HG03442 (cell line): ENCODE measurements at regions not wholly inside any gene's neighbourhood (a gene's known extent, or its start where the extent isn't known, plus 50 kb on each side); places are given as distances from the start of the nearest gene placed in this dataset.
"Not testable (repeated sequence)": the region's sequence is repeated elsewhere in the genome, so short reads cannot be mapped to it uniquely, and the experiment has no call there.

Experiments used
- ATAC-seq: cut with Tn5 transposase; IDR thresholded peaks from one replicate; pipeline ENCODE4 v1.9.1; 2021; ENCODE audit warnings: mild to moderate bottlenecking, moderate library complexity; ENCODE audit not compliant: unreplicated experiment

- ATAC-seq = no peak
These were observed 281.2 kb upstream of the DEFB112 start for GRCh38 chr6:50330963-50331362.

- no peak for ATAC-seq
These were observed 284.0 kb upstream of the DEFB112 start for GRCh38 chr6:50333696-50334095.

GRCh38 chr6:50337532-50338122 is 287.9 kb upstream of the DEFB112 start:
- no peak for ATAC-seq

- no peak for ATAC-seq
These were observed 303.9 kb upstream of the DEFB112 start for GRCh38 chr6:50353603-50354002.

GRCh38 chr6:50358113-50358512 is 308.4 kb upstream of the DEFB112 start:
- no peak for ATAC-seq

- ATAC-seq = no peak
These were observed 312.1 kb upstream of the DEFB112 start for GRCh38 chr6:50361641-50362331.

- no peak for ATAC-seq
These were observed 313.0 kb upstream of the DEFB112 start for GRCh38 chr6:50362706-50363105.

GRCh38 chr6:50369996-50370395 is 320.3 kb upstream of the DEFB112 start:
- ATAC-seq = no peak

- ATAC-seq = no peak
These were observed 330.8 kb upstream of the DEFB112 start for GRCh38 chr6:50380406-50381098.

GRCh38 chr6:50381099-50381415 is 331.3 kb upstream of the DEFB112 start:
- no peak for ATAC-seq

- no peak for ATAC-seq
These were observed 322.9 kb upstream of the TFAP2D start for GRCh38 chr6:50390416-50390815.

GRCh38 chr6:50394139-50394538 is 319.2 kb upstream of the TFAP2D start:
- not testable (repeated sequence) for ATAC-seq

- ATAC-seq = no peak
These were observed 308.7 kb upstream of the TFAP2D start for GRCh38 chr6:50404643-50405042.

- ATAC-seq = no peak
These were observed 302.7 kb upstream of the TFAP2D start for GRCh38 chr6:50410579-50410978.

- ATAC-seq = not testable (repeated sequence)
These were observed 292.3 kb upstream of the TFAP2D start for GRCh38 chr6:50421041-50421440.

GRCh38 chr6:50427267-50427666 is 286.1 kb upstream of the TFAP2D start:
- no peak for ATAC-seq

- ATAC-seq = no peak
These were observed 275.4 kb upstream of the TFAP2D start for GRCh38 chr6:50437901-50438300.

- ATAC-seq = no peak
These were observed 270.7 kb upstream of the TFAP2D start for GRCh38 chr6:50442531-50443040.

- ATAC-seq = no peak
These were observed 270.2 kb upstream of the TFAP2D start for GRCh38 chr6:50443144-50443543.

- ATAC-seq = no peak
These were observed 264.2 kb upstream of the TFAP2D start for GRCh38 chr6:50449128-50449527.

GRCh38 chr6:50451826-50452400 is 261.4 kb upstream of the TFAP2D start:
- ATAC-seq = no peak

- ATAC-seq = no peak
These were observed 258.3 kb upstream of the TFAP2D start for GRCh38 chr6:50455029-50455428.
